B cell (primary cell): ENCODE measurements at regions not wholly inside any gene's neighbourhood (a gene's known extent, or its start where the extent isn't known, plus 50 kb on each side); places are given as distances from the start of the nearest gene placed in this dataset.

Experiments
- EZH2 ChIP-seq: IDR thresholded peaks from 2 replicates; pipeline ENCODE4 v1.6.1; 2012; ENCODE audit warnings: borderline replicate concordance, low read depth, mild to moderate bottlenecking, moderate library complexity, low read length; ENCODE audit not compliant: insufficient read depth, poor library complexity, severe bottlenecking
- TF ChIP-seq, protein P1 (sequence below): fragments of 200-600 bp; IDR thresholded peaks from one replicate; pipeline ENCODE4 v1.8.0; 2022; ENCODE audit warnings: antibody characterized with exemption, mild to moderate bottlenecking

DNA sequence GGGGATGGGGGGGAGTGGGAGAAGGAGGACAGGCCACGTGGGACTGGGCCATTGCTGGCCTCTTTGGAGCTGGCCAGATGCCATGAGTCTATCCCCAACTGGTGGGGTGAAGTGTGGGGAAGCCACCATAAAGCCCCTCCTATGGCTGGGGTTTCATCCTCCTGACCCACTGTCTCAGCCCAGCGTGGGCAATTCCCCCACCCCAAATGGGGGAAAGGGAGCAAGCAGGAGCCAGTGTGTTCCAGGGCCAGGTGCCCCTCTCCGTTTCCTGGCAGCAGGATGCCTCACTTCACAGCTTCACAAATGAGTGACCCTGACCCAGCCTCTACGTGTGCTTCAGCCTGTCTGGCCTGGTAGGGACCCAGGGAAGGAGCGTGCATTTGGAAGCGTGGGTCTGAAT lies 474.7 kb upstream of the HS6ST1 start:
- TF ChIP-seq EZH2 = no peak
- TF ChIP-seq, protein P1, sequence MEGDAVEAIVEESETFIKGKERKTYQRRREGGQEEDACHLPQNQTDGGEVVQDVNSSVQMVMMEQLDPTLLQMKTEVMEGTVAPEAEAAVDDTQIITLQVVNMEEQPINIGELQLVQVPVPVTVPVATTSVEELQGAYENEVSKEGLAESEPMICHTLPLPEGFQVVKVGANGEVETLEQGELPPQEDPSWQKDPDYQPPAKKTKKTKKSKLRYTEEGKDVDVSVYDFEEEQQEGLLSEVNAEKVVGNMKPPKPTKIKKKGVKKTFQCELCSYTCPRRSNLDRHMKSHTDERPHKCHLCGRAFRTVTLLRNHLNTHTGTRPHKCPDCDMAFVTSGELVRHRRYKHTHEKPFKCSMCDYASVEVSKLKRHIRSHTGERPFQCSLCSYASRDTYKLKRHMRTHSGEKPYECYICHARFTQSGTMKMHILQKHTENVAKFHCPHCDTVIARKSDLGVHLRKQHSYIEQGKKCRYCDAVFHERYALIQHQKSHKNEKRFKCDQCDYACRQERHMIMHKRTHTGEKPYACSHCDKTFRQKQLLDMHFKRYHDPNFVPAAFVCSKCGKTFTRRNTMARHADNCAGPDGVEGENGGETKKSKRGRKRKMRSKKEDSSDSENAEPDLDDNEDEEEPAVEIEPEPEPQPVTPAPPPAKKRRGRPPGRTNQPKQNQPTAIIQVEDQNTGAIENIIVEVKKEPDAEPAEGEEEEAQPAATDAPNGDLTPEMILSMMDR = no peak
